ENCODE measurements at regions not wholly inside any gene's neighbourhood (a gene's known extent, or its start where the extent isn't known, plus 50 kb on each side); places are given as distances from the start of the nearest gene placed in this dataset.
"Not testable (repeated sequence)": the region's sequence is repeated elsewhere in the genome, so short reads cannot be mapped to it uniquely, and the experiment has no call there.

GRCh38 chr4:18105030-18106011 is 83.8 kb upstream of the LCORL start:
- no peak for DNase-seq

GRCh38 chr4:18103876-18104605 is 82.5 kb upstream of the LCORL start:
- DNase-seq = no peak

GRCh38 chr4:18100657-18101056 is 79.1 kb upstream of the LCORL start:
- no peak for DNase-seq

- not testable (repeated sequence) for DNase-seq
These were observed 68.9 kb upstream of the LCORL start for GRCh38 chr4:18090447-18090846.

- no peak for DNase-seq
These were observed 60.7 kb upstream of the LCORL start for GRCh38 chr4:18082236-18082635.

- DNase-seq = no peak
These were observed 60.2 kb upstream of the LCORL start for GRCh38 chr4:18081708-18082107.

- no peak for DNase-seq
These were observed 56.3 kb upstream of the LCORL start for GRCh38 chr4:18077808-18078207.

GRCh38 chr4:18075823-18076433 is 54.4 kb upstream of the LCORL start:
- DNase-seq = peak; percentile 67

GRCh38 chr4:18071894-18072293 is 50.3 kb upstream of the LCORL start:
- no peak for DNase-seq
